Left lung (tissue), 4 donors: ENCODE measurements at regions not wholly inside any gene's neighbourhood (a gene's known extent, or its start where the extent isn't known, plus 50 kb on each side); places are given as distances from the start of the nearest gene placed in this dataset.
A peak's percentile ranks its signal among the peaks of the same experiment; 100 is the strongest.
"Not testable (repeated sequence)": the region's sequence is repeated elsewhere in the genome, so short reads cannot be mapped to it uniquely, and the experiment has no call there.

ENCODE experiments used
- ATAC-seq: fragments of 200-7000 bp; cut with Tn5 transposase; one replicate; pipeline ENCODE4 v1.9.1; 2020; ENCODE audit warnings: moderate library complexity
- DNase-seq, 4 donors: peaks; one replicate each; pipeline ENCODE4 v3.0.0-alpha.2; 2013 to 2020
- H3K27ac ChIP-seq, 2 donors: fragments of 200-600 bp; sonication (generic) in 1 of 2; one replicate each; pipeline versions ENCODE4 v1.5.0 to v1.8.0; 2020 to 2021
- H3K27me3 ChIP-seq, 2 donors: fragments of 200-600 bp; sonication (generic) in 1 of 2; one replicate each; pipeline versions ENCODE4 v1.5.0 to v1.8.0; 2020 to 2021
- H3K36me3 ChIP-seq, 2 donors: fragments of 200-600 bp; sonication (generic) in 1 of 2; one replicate each; pipeline versions ENCODE4 v1.5.0 to v1.8.0; 2020 to 2021
- H3K4me1 ChIP-seq, 2 donors: fragments of 200-600 bp; one replicate each; pipeline ENCODE4 v1.8.0; 2021
- H3K4me3 ChIP-seq, 2 donors: fragments of 200-600 bp; sonication (generic) in 1 of 2; one replicate each; pipeline versions ENCODE4 v1.5.0 to v1.8.0; 2020 to 2021; ENCODE audit warnings: mild to moderate bottlenecking in 1 of 2
- H3K9me3 ChIP-seq, 2 donors: fragments of 200-600 bp; sonication (generic) in 1 of 2; one replicate each; pipeline versions ENCODE4 v1.5.0 to v1.8.0; 2020 to 2021
- CTCF ChIP-seq, 2 donors: fragments of 200-600 bp; sonication (generic) in 1 of 2; IDR thresholded peaks; one replicate each; pipeline versions ENCODE4 v1.5.0 to v1.8.0; 2021; ENCODE audit warnings: antibody characterized with exemption in 2 of 2
- intact Hi-C, 2 donors: fragments of 100-400 bp; cut with DNase I; formaldehyde crosslinking; loops; one replicate each; pipeline versions ENCODE4 v1.11.2 to v1.14.2; 2022
- donor health status: DM: no; HTN: yes; CAD: no.
- donor health status: DM: no; HTN: no; CAD: no.

- H3K4me3 ChIP-seq, result no peak overlapping the region
- peaks cover 0 to 4% of the 10 kb centered on the region in 2 donors for H3K9me3 ChIP-seq
- intact Hi-C loops, result no loop called here
- H3K27me3 ChIP-seq, result no peaks in the 10 kb centered on the region
- no peaks in the 10 kb centered on the region for H3K36me3 ChIP-seq
- ATAC-seq, result no peak
- no peaks in the 10 kb centered on the region for H3K4me1 ChIP-seq
- no peak overlapping the region for H3K27ac ChIP-seq
- no peak for DNase-seq
- no peak for TF ChIP-seq CTCF (IDR thresholded peaks at IDR 0.05)
These were observed 139.8 kb upstream of the CHODL start for GRCh38 chr21:18104802-18105201.

GRCh38 chr21:18096413-18096812, 148.2 kb upstream of the CHODL start:
- H3K4me1 ChIP-seq, H3K27ac ChIP-seq, H3K36me3 ChIP-seq, H3K4me3 ChIP-seq, ATAC-seq, DNase-seq, intact Hi-C loops, H3K27me3 ChIP-seq: not testable (repeated sequence)
- H3K9me3 ChIP-seq, result peaks cover 0 to 67% of the 10 kb centered on the region in 2 donors

- ATAC-seq (no peak), DNase-seq (peak in 1 of 4 donors; percentile 5)
- H3K27me3 ChIP-seq, result no peaks in the 10 kb centered on the region
- H3K9me3 ChIP-seq, result peaks cover 0 to 53% of the 10 kb centered on the region in 2 donors
- no peak overlapping the region for H3K4me3 ChIP-seq
- no peak overlapping the region for H3K27ac ChIP-seq
- no peaks in the 10 kb centered on the region for H3K36me3 ChIP-seq
- intact Hi-C loops, result no loop called here
- H3K4me1 ChIP-seq, result no peaks in the 10 kb centered on the region
- no peak for TF ChIP-seq CTCF (IDR thresholded peaks at IDR 0.05)
These were observed 154.8 kb upstream of the CHODL start for GRCh38 chr21:18089786-18090185.

GRCh38 chr21:18070392-18070791, 174.2 kb upstream of the CHODL start:
- no peaks in the 10 kb centered on the region for H3K27me3 ChIP-seq
- no peak overlapping the region for H3K27ac ChIP-seq
- DNase-seq (no peak), ATAC-seq (no peak)
- H3K4me1 ChIP-seq, result no peaks in the 10 kb centered on the region
- no peaks in the 10 kb centered on the region for H3K9me3 ChIP-seq
- no peaks in the 10 kb centered on the region for H3K36me3 ChIP-seq
- intact Hi-C loops, result no loop called here
- no peak overlapping the region for H3K4me3 ChIP-seq
- no peak for TF ChIP-seq CTCF (IDR thresholded peaks at IDR 0.05)

GRCh38 chr21:18069875-18070274, 174.8 kb upstream of the CHODL start:
- no peaks in the 10 kb centered on the region for H3K9me3 ChIP-seq
- no peaks in the 10 kb centered on the region for H3K36me3 ChIP-seq
- ATAC-seq (no peak), DNase-seq (no peak)
- intact Hi-C loops, result no loop called here
- no peak overlapping the region for H3K4me3 ChIP-seq
- H3K27me3 ChIP-seq, result no peaks in the 10 kb centered on the region
- no peaks in the 10 kb centered on the region for H3K4me1 ChIP-seq
- H3K27ac ChIP-seq, result no peak overlapping the region
- no peak for TF ChIP-seq CTCF (IDR thresholded peaks at IDR 0.05)

- DNase-seq, result no peak
- Histone ChIP-seq H3K36me3 (no peaks in the 10 kb centered on the region), H3K27me3 (no peaks in the 10 kb centered on the region), H3K9me3 (no peaks in the 10 kb centered on the region), H3K4me3 (no peak overlapping the region), H3K4me1 (no peaks in the 10 kb centered on the region), H3K27ac (no peak overlapping the region)
- ATAC-seq, result no peak
- no peak for TF ChIP-seq CTCF (IDR thresholded peaks at IDR 0.05)
- intact Hi-C loops, result no loop called here
These were observed 184.2 kb upstream of the CHODL start for GRCh38 chr21:18060402-18060801.
